ENCODE measurements at regions not wholly inside any gene's neighbourhood (a gene's known extent, or its start where the extent isn't known, plus 50 kb on each side); places are given as distances from the start of the nearest gene placed in this dataset.

DNA sequence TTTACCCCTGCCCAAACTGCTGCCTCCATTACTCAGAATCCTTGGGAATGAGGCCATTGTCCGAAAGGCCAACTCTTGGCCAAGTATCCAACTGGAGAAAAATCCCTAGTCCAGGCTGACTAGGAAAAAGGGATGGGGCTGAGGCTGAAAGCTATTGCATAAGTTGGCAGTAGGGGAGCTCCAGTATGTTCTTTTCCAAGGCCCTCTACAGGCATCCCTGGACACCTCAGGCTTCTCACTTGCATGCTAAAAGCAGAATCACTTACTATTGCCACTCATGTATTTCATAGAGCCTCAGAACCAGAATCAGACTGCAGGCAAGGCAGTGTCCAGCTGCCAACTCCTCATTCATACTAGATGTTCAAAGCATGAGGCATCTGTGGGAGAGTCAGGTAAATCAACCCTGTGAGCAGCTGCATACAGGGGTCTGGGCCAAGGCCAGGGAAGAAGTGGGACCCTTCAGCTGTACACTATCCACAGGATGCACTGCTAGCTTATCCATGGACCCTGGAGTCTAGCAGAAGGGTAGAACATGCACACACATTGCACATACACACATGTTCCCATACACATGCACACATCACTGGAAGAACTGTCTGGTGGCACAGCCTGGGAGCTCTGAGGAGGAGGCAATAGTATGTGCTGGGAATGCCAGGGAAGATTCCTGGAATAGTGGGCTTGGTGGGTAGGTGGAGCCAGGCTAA, 195.3 kb downstream of the C1orf94 start:
- no peak overlapping the region for H3K4me3 ChIP-seq
- H3K27ac ChIP-seq = no peak overlapping the region
- peaks cover 4% of the 10 kb centered on the region for H3K27me3 ChIP-seq
- H3K4me1 ChIP-seq = no peaks in the 10 kb centered on the region
- no peaks in the 10 kb centered on the region for H3K36me3 ChIP-seq
- H3K9ac ChIP-seq (ENCODE audit: low read depth in 2 of 2, low read length in 2 of 2) = no peak overlapping the region
- intact Hi-C loops (cut with DNase I) = no loop called here
- no peak for DNase-seq
- TF ChIP-seq CTCF (IDR thresholded peaks at IDR 0.05) = no peak
- no peaks in the 10 kb centered on the region for H3K9me3 ChIP-seq

DNA sequence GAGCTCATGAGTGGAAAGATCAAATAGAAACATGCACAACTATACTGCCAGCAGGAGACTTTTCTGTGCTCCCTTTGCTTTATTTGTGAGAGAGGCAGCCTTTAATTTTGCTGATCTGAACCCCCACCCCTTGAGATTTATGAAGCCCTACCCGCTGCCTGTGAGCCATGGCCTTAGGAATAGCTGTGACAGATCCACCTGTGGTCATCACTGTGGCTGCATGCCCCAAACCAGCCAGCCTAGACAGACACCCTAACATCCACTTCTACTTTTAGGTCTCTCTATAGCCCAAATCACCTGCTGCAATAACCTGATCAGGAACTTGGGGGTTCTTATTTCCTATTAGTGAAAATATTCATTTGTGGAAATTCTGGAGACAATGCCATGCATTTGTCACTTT, 196.2 kb downstream of the C1orf94 start:
- TF ChIP-seq CTCF (IDR thresholded peaks at IDR 0.05) = no peak
- no peak overlapping the region for H3K9ac ChIP-seq (ENCODE audit: low read depth in 2 of 2, low read length in 2 of 2)
- H3K4me3 ChIP-seq = no peak overlapping the region
- DNase-seq = no peak
- H3K4me1 ChIP-seq = no peaks in the 10 kb centered on the region
- H3K36me3 ChIP-seq = no peaks in the 10 kb centered on the region
- no peak overlapping the region for H3K27ac ChIP-seq
- no peaks in the 10 kb centered on the region for H3K9me3 ChIP-seq
- intact Hi-C loops (cut with DNase I) = no loop called here
- H3K27me3 ChIP-seq = peaks cover 4% of the 10 kb centered on the region

GRCh38 chr1:34373912-34374311, 197.2 kb downstream of the C1orf94 start:
- H3K36me3 ChIP-seq = no peaks in the 10 kb centered on the region
- intact Hi-C loops (cut with DNase I) = no loop called here
- TF ChIP-seq CTCF (IDR thresholded peaks at IDR 0.05) = no peak
- H3K27ac ChIP-seq = no peak overlapping the region
- H3K4me3 ChIP-seq = no peak overlapping the region
- H3K9me3 ChIP-seq = no peaks in the 10 kb centered on the region
- no peak overlapping the region for H3K9ac ChIP-seq (ENCODE audit: low read depth in 2 of 2, low read length in 2 of 2)
- H3K4me1 ChIP-seq = no peaks in the 10 kb centered on the region
- H3K27me3 ChIP-seq = peaks cover 4% of the 10 kb centered on the region
- no peak for DNase-seq

- H3K27me3 ChIP-seq = peaks cover 4% of the 10 kb centered on the region
- H3K36me3 ChIP-seq = no peaks in the 10 kb centered on the region
- H3K4me1 ChIP-seq = no peaks in the 10 kb centered on the region
- H3K9me3 ChIP-seq = no peaks in the 10 kb centered on the region
- no peak for TF ChIP-seq CTCF (IDR thresholded peaks at IDR 0.05)
- no peak overlapping the region for H3K27ac ChIP-seq
- intact Hi-C loops (cut with DNase I) = no loop called here
- no peak overlapping the region for H3K9ac ChIP-seq (ENCODE audit: low read depth in 2 of 2, low read length in 2 of 2)
- H3K4me3 ChIP-seq = no peak overlapping the region
- DNase-seq = no peak
Measured at GRCh38 chr1:34376531-34376930, 199.8 kb downstream of the C1orf94 start.

GRCh38 chr1:34378968-34379856, 202.5 kb downstream of the C1orf94 start:
- no peak overlapping the region for H3K4me3 ChIP-seq
- no peaks in the 10 kb centered on the region for H3K36me3 ChIP-seq
- H3K27ac ChIP-seq = no peak overlapping the region
- H3K9me3 ChIP-seq = no peaks in the 10 kb centered on the region
- DNase-seq = no peak
- H3K4me1 ChIP-seq = no peaks in the 10 kb centered on the region
- TF ChIP-seq CTCF (IDR thresholded peaks at IDR 0.05) = no peak
- H3K9ac ChIP-seq (ENCODE audit: low read depth in 2 of 2, low read length in 2 of 2) = no peak overlapping the region
- H3K27me3 ChIP-seq = no peaks in the 10 kb centered on the region
- intact Hi-C loops (cut with DNase I) = no loop called here
